AG04450 (cell line): ENCODE measurements at regions not wholly inside any gene's neighbourhood (a gene's known extent, or its start where the extent isn't known, plus 50 kb on each side); places are given as distances from the start of the nearest gene placed in this dataset.
"Not testable (repeated sequence)": the region's sequence is repeated elsewhere in the genome, so short reads cannot be mapped to it uniquely, and the experiment has no call there.

ENCODE experiments used
- CTCF ChIA-PET: fragments of 300-600, 350-600 bp; formaldehyde crosslinking; extraction: SDS; loops from one replicate; lab custom pipeline; 2022; ENCODE audit warnings: antibody characterized with exemption, inconsistent platforms; lab: Charles Lee
- POLR2A ChIA-PET: fragments of 350-600 bp; formaldehyde crosslinking; extraction: SDS; loops from one replicate; lab custom pipeline; 2021; ENCODE audit warnings: antibody characterized with exemption, inconsistent platforms; lab: Yijun Ruan, JAX
- DNase-seq: peaks from one replicate; pipeline ENCODE4 v3.0.0-alpha.2; 2011; ENCODE audit warnings: low read depth, low spot score
- H3K27ac ChIP-seq: one replicate; pipeline ENCODE4 v1.5.1; 2012; ENCODE audit warnings: low read depth, low read length, control low read depth
- H3K27me3 ChIP-seq: one replicate; pipeline ENCODE4 v1.6.0; 2012; ENCODE audit warnings: low read length; ENCODE audit not compliant: control insufficient read depth, insufficient read depth
- H3K4me3 ChIP-seq: 2 replicates; pipeline ENCODE4 v1.5.1; 2011; ENCODE audit warnings: mild to moderate bottlenecking, low read depth, low read length, control low read depth
- H3K9me3 ChIP-seq: 2 replicates; pipeline ENCODE4 v1.5.1; 2012; ENCODE audit warnings: low read length; ENCODE audit not compliant: control insufficient read depth, insufficient read depth
- TF ChIP-seq, protein P1 (sequence below): IDR thresholded peaks from 2 replicates; pipeline ENCODE4 v1.5.1; 2011; ENCODE audit warnings: low read depth, low read length, control low read depth, inconsistent platforms

DNA sequence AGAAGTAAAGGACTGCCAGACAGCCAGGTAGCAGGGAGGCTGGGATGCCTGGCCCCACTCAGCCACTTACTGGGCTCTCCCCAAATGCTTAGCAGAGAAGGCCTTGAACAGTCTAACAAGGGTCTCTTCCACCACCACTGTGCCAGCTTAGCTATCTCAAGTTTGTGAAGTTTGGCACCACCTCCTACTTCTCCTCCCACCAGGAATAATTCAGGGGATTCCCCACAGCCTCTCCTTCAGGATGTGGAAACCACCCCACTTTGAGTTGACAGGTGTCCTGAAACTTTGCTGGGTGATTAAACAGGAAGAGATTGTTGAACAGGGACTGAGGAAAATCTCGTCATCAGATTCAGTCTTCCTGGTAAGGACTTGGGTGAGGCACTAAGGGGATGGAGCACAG lies 59.4 kb upstream of the ATP1B1 start:
- H3K9me3 ChIP-seq: no peaks in the 10 kb centered on the region
- TF ChIP-seq, protein P1, sequence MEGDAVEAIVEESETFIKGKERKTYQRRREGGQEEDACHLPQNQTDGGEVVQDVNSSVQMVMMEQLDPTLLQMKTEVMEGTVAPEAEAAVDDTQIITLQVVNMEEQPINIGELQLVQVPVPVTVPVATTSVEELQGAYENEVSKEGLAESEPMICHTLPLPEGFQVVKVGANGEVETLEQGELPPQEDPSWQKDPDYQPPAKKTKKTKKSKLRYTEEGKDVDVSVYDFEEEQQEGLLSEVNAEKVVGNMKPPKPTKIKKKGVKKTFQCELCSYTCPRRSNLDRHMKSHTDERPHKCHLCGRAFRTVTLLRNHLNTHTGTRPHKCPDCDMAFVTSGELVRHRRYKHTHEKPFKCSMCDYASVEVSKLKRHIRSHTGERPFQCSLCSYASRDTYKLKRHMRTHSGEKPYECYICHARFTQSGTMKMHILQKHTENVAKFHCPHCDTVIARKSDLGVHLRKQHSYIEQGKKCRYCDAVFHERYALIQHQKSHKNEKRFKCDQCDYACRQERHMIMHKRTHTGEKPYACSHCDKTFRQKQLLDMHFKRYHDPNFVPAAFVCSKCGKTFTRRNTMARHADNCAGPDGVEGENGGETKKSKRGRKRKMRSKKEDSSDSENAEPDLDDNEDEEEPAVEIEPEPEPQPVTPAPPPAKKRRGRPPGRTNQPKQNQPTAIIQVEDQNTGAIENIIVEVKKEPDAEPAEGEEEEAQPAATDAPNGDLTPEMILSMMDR: no peak
- POLR2A ChIA-PET: no interaction called here
- H3K4me3 ChIP-seq: no peak overlapping the region
- H3K27ac ChIP-seq: no peak overlapping the region
- H3K27me3 ChIP-seq: no peaks in the 10 kb centered on the region
- CTCF ChIA-PET: no interaction called here
- no peak for DNase-seq

DNA sequence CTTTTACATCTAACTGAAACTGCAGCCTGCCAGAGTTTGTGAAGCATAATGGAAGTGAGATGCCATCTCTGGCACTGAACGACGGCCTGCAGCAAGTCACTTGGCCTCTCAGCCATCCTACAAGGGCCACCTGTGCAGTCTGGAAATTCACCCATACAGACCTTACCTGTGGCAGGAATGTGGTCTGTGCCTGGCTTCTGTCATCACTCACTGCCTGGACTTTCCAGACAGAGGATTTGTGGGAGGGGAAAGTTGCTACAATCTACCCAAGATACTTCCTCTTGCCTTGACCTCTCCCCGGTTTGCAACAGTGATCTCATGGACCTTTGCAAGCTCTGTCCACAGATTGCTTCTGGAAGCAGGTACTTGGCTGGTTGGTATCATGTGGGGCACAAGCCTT lies 58.4 kb upstream of the ATP1B1 start:
- TF ChIP-seq, protein P1: no peak
- POLR2A ChIA-PET: no interaction called here

DNA sequence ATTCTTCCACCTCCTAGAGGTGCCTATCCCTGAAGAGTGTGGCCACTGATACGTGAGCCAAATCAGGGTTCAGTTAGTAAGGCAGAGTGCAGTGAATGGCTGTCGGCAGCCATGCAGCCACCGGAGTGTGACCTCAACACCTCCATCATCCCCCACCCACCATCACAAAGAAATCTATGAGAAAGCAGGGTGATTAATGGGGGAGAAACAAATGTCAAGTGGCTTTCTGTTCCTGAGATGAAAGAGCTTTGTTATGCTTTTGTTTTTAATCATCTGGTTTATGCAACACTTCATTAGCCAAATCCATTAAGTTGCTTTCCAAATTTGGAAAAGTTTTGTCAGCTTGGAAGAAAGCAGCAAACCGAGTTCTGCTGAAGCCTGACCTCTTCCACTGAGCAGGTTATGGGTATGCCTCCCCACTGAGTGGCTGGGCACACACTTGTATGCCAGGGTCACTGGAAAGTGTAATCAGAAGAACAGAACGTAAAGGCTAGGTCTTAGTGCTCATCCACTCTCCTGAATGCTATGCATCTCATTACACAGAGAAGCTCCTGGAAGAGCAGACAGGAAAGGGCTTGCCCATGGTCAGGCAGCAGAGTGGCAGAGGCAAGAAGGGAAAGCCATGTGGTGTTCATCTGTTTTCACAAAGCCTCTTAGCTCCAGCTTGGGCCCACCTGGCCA lies 57.1 kb upstream of the ATP1B1 start:
- no peaks in the 10 kb centered on the region for H3K9me3 ChIP-seq
- H3K4me3 ChIP-seq: no peak overlapping the region
- H3K27me3 ChIP-seq: no peaks in the 10 kb centered on the region
- no peak for DNase-seq
- TF ChIP-seq, protein P1: no peak
- H3K27ac ChIP-seq: no peak overlapping the region
- POLR2A ChIA-PET: no interaction called here
- CTCF ChIA-PET: no interaction called here

More for the DNA sequence above, 58.4 kb upstream of the ATP1B1 start:
- CTCF ChIA-PET: no interaction called here
- no peak for DNase-seq
- no peaks in the 10 kb centered on the region for H3K27me3 ChIP-seq
- no peak overlapping the region for H3K4me3 ChIP-seq
- H3K9me3 ChIP-seq: no peaks in the 10 kb centered on the region
- no peak overlapping the region for H3K27ac ChIP-seq

DNA sequence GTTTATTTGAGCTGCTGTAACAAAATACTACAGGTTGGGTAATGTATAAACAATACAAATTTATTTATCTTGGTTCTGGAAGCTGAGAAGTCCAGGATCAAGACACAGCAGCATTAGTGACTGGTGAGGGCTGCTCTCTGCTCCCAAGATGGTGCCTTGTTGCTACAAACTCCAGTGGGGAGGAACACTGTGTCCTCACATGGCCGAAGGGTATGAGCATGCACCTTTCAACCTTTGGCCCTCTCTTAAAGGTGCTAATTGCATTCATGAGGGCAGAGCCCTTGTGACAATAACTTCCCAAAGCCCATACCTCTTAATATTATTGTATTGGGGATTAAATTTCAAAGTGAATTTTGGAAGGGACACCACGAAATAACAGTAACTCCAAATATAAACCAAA lies 55.3 kb upstream of the ATP1B1 start:
- CTCF ChIA-PET: interaction anchor here (0.6 kb wide), 1 partner anchor 1831 kb away, joined by 3 read pairs; no protein-coding TSS in a partner anchor
- POLR2A ChIA-PET: no interaction called here

DNA sequence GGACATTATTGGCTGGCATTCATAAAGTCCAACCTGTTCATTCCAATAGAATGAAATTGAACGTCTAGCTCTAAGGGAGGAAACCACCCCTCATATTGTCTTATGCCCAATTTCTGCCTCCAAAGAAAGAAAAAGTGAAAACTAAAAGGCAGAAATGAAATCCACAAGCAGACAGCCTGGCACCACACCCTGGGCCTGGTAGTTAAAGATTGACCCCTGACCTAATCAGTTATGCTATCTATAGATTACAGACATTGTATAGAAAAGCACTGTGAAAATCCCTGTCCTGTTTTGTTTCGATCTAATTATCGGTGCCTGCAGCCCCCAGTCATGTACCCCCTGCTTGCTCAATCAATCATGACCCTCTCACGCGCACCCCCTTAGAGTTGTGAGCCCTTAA lies 54.3 kb upstream of the ATP1B1 start:
- H3K9me3 ChIP-seq, DNase-seq, H3K27ac ChIP-seq, POLR2A ChIA-PET, H3K4me3 ChIP-seq, CTCF ChIA-PET, H3K27me3 ChIP-seq: not testable (repeated sequence)

More for the DNA sequence above, 55.3 kb upstream of the ATP1B1 start:
- no peak for DNase-seq
- TF ChIP-seq, protein P1: no peak
- no peaks in the 10 kb centered on the region for H3K9me3 ChIP-seq
- H3K27ac ChIP-seq: no peak overlapping the region
- no peak overlapping the region for H3K4me3 ChIP-seq
- no peaks in the 10 kb centered on the region for H3K27me3 ChIP-seq
